ENCODE measurements at regions not wholly inside any gene's neighbourhood (a gene's known extent, or its start where the extent isn't known, plus 50 kb on each side); places are given as distances from the start of the nearest gene placed in this dataset.
"Not testable (repeated sequence)": the region's sequence is repeated elsewhere in the genome, so short reads cannot be mapped to it uniquely, and the experiment has no call there.

DNA sequence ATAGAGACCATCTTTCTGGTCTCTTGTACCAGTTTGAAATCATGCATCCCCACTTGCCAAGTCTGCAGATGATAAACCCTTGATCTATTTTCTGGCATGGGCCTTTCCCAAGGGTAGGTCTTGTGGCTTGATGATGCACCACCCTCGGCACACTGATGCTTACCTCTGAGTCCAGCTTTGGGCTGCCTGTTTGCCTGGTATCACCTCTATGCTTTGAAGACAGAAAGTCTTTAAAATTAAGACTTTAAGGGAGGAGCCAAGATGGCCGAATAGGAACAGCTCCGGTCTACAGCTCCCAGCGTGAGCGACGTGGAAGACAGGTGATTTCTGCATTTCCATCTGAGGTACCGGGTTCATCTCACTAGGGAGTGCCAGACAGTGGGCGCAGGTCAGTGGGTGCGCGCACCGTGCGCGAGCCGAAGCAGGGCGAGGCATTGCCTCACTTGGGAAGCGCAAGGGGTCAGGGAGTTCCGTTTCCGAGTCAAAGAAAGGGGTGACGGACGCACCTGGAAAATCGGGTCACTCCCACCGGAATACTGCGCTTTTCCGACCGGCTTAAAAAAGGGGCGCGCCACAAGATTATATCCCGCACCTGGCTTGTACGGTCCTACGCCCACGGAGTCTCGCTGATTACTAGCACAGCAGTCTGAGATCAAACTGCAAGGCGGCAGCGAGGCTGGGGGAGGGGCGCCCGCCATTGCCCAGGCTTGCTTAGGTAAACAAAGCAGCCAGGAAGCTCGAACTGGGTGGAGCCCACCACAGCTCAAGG lies 202.4 kb upstream of the MCHR2 start:
- H3K79me1 ChIP-seq (ENCODE audit: low read depth, low read length); H3K14ac ChIP-seq (ENCODE audit: low read length); H3K4ac ChIP-seq (ENCODE audit: low read length); H3K36me3 ChIP-seq (replicated peaks in 1 of 2; ENCODE audit: control insufficient read depth in 2 of 2, insufficient read depth in 2 of 2, low read length in 2 of 2); H3K9me3 ChIP-seq (replicated peaks in 1 of 2; ENCODE audit: control insufficient read depth in 2 of 2, insufficient read depth in 1 of 2, low read depth in 1 of 2, low read length in 2 of 2); H3K27me3 ChIP-seq (ENCODE audit: control insufficient read depth in 3 of 3, insufficient read depth in 3 of 3, low read depth in 1 of 3, low read length in 3 of 3); H3K4me3 ChIP-seq (ENCODE audit: low read length in 2 of 2); H3K27ac ChIP-seq (replicated peaks; ENCODE audit: low read length); H2BK5ac ChIP-seq (ENCODE audit: low read length); H4K8ac ChIP-seq (ENCODE audit: low read depth, low read length); H2BK12ac ChIP-seq (ENCODE audit: low read length); H3K23ac ChIP-seq (ENCODE audit: low read depth, low read length, poor library complexity); H3K18ac ChIP-seq (ENCODE audit: low read length); H3K9ac ChIP-seq (ENCODE audit: low read depth, low read length, poor library complexity); H2BK15ac ChIP-seq (ENCODE audit: low read length); H2AK5ac ChIP-seq (ENCODE audit: low read depth, low read length); H4K91ac ChIP-seq (ENCODE audit: low read depth, low read length, poor library complexity); H3K4me1 ChIP-seq (ENCODE audit: control insufficient read depth in 2 of 2, insufficient read depth in 1 of 2, low read depth in 1 of 2, low read length in 2 of 2); H2AFZ ChIP-seq (ENCODE audit: low read length); H3K4me2 ChIP-seq (ENCODE audit: insufficient read depth, low read length, poor library complexity, severe bottlenecking); H2BK120ac ChIP-seq (ENCODE audit: low read depth, low read length); DNase-seq (ENCODE audit: low spot score): not testable (repeated sequence)
- WGBS, 2 donors (ENCODE audit: extremely low coverage in 2 of 2, insufficient read length in 2 of 2, insufficient replicate concordance in 1 of 2): no CpG with 5 or more reads among the region's 37 CpGs

DNA sequence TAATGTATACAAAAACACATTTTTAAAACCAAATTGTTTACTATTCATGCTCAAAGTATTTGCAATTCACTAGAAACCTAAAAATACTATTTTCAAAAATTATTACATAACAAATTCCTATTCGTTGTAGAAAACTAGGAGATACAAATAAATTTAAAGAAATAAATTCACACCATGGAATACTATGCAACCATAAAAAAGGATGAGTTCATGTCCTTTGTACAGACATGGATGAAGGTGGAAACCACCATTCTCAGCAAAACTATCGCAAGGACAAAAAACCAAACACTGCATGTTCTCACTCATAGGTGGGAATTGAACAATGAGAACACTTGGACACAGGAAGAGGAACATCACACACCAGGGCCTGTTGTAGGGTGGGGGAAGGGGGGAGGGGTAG lies 201.2 kb upstream of the MCHR2 start:
- not testable (repeated sequence) for H3K4me3 ChIP-seq (ENCODE audit: low read length in 2 of 2); H3K27me3 ChIP-seq (ENCODE audit: control insufficient read depth in 3 of 3, insufficient read depth in 3 of 3, low read depth in 1 of 3, low read length in 3 of 3); H2BK120ac ChIP-seq (ENCODE audit: low read depth, low read length); H2AFZ ChIP-seq (ENCODE audit: low read length); H3K9me3 ChIP-seq (replicated peaks in 1 of 2; ENCODE audit: control insufficient read depth in 2 of 2, insufficient read depth in 1 of 2, low read depth in 1 of 2, low read length in 2 of 2); H3K79me1 ChIP-seq (ENCODE audit: low read depth, low read length); H3K36me3 ChIP-seq (replicated peaks in 1 of 2; ENCODE audit: control insufficient read depth in 2 of 2, insufficient read depth in 2 of 2, low read length in 2 of 2); H3K18ac ChIP-seq (ENCODE audit: low read length); H3K4me1 ChIP-seq (ENCODE audit: control insufficient read depth in 2 of 2, insufficient read depth in 1 of 2, low read depth in 1 of 2, low read length in 2 of 2); H3K4me2 ChIP-seq (ENCODE audit: insufficient read depth, low read length, poor library complexity, severe bottlenecking); H3K27ac ChIP-seq (replicated peaks; ENCODE audit: low read length); H3K23ac ChIP-seq (ENCODE audit: low read depth, low read length, poor library complexity); DNase-seq (ENCODE audit: low spot score); H2BK5ac ChIP-seq (ENCODE audit: low read length); H4K91ac ChIP-seq (ENCODE audit: low read depth, low read length, poor library complexity); H2BK15ac ChIP-seq (ENCODE audit: low read length); H3K14ac ChIP-seq (ENCODE audit: low read length); H4K8ac ChIP-seq (ENCODE audit: low read depth, low read length); H2BK12ac ChIP-seq (ENCODE audit: low read length); H3K9ac ChIP-seq (ENCODE audit: low read depth, low read length, poor library complexity); H2AK5ac ChIP-seq (ENCODE audit: low read depth, low read length); H3K4ac ChIP-seq (ENCODE audit: low read length)
- 100% methylated on average over 1 of the region's 2 CpGs; no CpG with 5 or more reads in 1 of the 2 donors for WGBS, 2 donors (ENCODE audit: extremely low coverage in 2 of 2, insufficient read length in 2 of 2, insufficient replicate concordance in 1 of 2)

DNA sequence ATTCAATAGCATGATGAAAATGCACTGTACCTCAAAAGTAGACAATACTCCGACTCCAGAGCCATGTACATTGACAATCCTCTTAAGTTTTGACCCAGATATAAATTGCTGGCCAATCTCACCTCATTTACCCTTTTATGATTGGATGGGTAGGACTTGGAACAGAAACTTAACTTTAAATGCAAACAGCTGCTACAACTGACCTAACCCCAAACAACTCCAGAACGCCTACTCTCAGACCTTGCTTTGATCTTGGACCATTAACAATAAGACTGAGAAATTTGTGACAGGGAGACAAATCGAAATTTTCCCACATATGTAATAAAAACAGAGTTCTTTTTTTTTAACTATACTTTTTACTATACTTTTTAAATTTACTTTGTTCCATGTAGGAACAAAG lies 200.5 kb upstream of the MCHR2 start:
- Histone ChIP-seq H2BK5ac (ENCODE audit: low read length) (no peak overlapping the region), H2AK5ac (ENCODE audit: low read depth, low read length) (no peak overlapping the region), H3K36me3 (replicated peaks in 1 of 2; ENCODE audit: control insufficient read depth in 2 of 2, insufficient read depth in 2 of 2, low read length in 2 of 2) (no peaks in the 10 kb centered on the region), H3K9me3 (replicated peaks in 1 of 2; ENCODE audit: control insufficient read depth in 2 of 2, insufficient read depth in 1 of 2, low read depth in 1 of 2, low read length in 2 of 2) (no peaks in the 10 kb centered on the region), H3K27ac (replicated peaks; ENCODE audit: low read length) (no peak overlapping the region), H3K4me1 (ENCODE audit: control insufficient read depth in 2 of 2, insufficient read depth in 1 of 2, low read depth in 1 of 2, low read length in 2 of 2) (no peaks in the 10 kb centered on the region), H3K9ac (ENCODE audit: low read depth, low read length, poor library complexity) (no peak overlapping the region), H3K27me3 (ENCODE audit: control insufficient read depth in 3 of 3, insufficient read depth in 3 of 3, low read depth in 1 of 3, low read length in 3 of 3) (no peaks in the 10 kb centered on the region), H2BK120ac (ENCODE audit: low read depth, low read length) (no peak overlapping the region), H4K8ac (ENCODE audit: low read depth, low read length) (no peak overlapping the region), H3K23ac (ENCODE audit: low read depth, low read length, poor library complexity) (no peak overlapping the region), H3K4me2 (ENCODE audit: insufficient read depth, low read length, poor library complexity, severe bottlenecking) (no peak overlapping the region), H3K4me3 (ENCODE audit: low read length in 2 of 2) (no peak overlapping the region), H3K18ac (ENCODE audit: low read length) (no peak overlapping the region), H2BK15ac (ENCODE audit: low read length) (no peak overlapping the region), H3K14ac (ENCODE audit: low read length) (no peak overlapping the region), H3K4ac (ENCODE audit: low read length) (no peak overlapping the region), H4K91ac (ENCODE audit: low read depth, low read length, poor library complexity) (no peak overlapping the region), H3K79me1 (ENCODE audit: low read depth, low read length) (no peaks in the 10 kb centered on the region), H2AFZ (ENCODE audit: low read length) (no peak overlapping the region), H2BK12ac (ENCODE audit: low read length) (no peak overlapping the region)
- DNase-seq (ENCODE audit: low spot score): no peak
- WGBS, 2 donors (ENCODE audit: extremely low coverage in 2 of 2, insufficient read length in 2 of 2, insufficient replicate concordance in 1 of 2): no CpG with 5 or more reads among the region's 3 CpGs

DNA sequence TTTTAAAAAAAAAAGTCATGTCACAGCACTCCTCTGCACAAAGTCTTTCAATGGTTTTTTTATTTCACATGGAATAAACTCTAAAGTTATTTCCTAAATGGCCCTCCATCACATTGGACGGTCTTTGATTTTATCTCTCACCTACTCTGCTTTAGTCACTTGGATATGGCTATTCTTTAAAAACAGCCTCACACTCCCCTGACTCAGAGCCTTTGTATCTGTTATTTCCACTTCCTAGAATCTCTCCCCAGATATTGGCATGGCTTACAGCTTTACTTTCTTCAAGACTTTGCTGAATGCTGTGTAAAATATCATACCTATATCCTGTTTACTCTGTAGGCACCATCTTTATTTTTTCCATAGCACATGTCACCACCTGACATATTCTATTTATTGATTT lies 194.7 kb upstream of the MCHR2 start:
- H2BK12ac ChIP-seq (ENCODE audit: low read length): no peak overlapping the region
- no peak overlapping the region for H4K91ac ChIP-seq (ENCODE audit: low read depth, low read length, poor library complexity)
- H3K9ac ChIP-seq (ENCODE audit: low read depth, low read length, poor library complexity): no peak overlapping the region
- no peak overlapping the region for H4K8ac ChIP-seq (ENCODE audit: low read depth, low read length)
- no peak overlapping the region for H3K27ac ChIP-seq (replicated peaks; ENCODE audit: low read length)
- H3K27me3 ChIP-seq (ENCODE audit: control insufficient read depth in 3 of 3, insufficient read depth in 3 of 3, low read depth in 1 of 3, low read length in 3 of 3): no peaks in the 10 kb centered on the region
- H3K4me1 ChIP-seq (ENCODE audit: control insufficient read depth in 2 of 2, insufficient read depth in 1 of 2, low read depth in 1 of 2, low read length in 2 of 2): peaks cover 0 to 4% of the 10 kb centered on the region in 2 donors
- no peak overlapping the region for H2BK5ac ChIP-seq (ENCODE audit: low read length)
- H3K4me3 ChIP-seq (ENCODE audit: low read length in 2 of 2): no peak overlapping the region
- H3K18ac ChIP-seq (ENCODE audit: low read length): no peak overlapping the region
- H2AFZ ChIP-seq (ENCODE audit: low read length): no peak overlapping the region
- no peak overlapping the region for H2BK15ac ChIP-seq (ENCODE audit: low read length)
- no CpG with 5 or more reads among the region's 1 CpG for WGBS, 2 donors (ENCODE audit: extremely low coverage in 2 of 2, insufficient read length in 2 of 2, insufficient replicate concordance in 1 of 2)
- no peaks in the 10 kb centered on the region for H3K36me3 ChIP-seq (replicated peaks in 1 of 2; ENCODE audit: control insufficient read depth in 2 of 2, insufficient read depth in 2 of 2, low read length in 2 of 2)
- no peak for DNase-seq (ENCODE audit: low spot score)
- no peak overlapping the region for H2BK120ac ChIP-seq (ENCODE audit: low read depth, low read length)
- H3K9me3 ChIP-seq (replicated peaks in 1 of 2; ENCODE audit: control insufficient read depth in 2 of 2, insufficient read depth in 1 of 2, low read depth in 1 of 2, low read length in 2 of 2): no peaks in the 10 kb centered on the region
- H3K14ac ChIP-seq (ENCODE audit: low read length): no peak overlapping the region
- H3K4ac ChIP-seq (ENCODE audit: low read length): no peak overlapping the region
- H3K4me2 ChIP-seq (ENCODE audit: insufficient read depth, low read length, poor library complexity, severe bottlenecking): no peak overlapping the region
- no peak overlapping the region for H3K23ac ChIP-seq (ENCODE audit: low read depth, low read length, poor library complexity)
- no peak overlapping the region for H2AK5ac ChIP-seq (ENCODE audit: low read depth, low read length)
- H3K79me1 ChIP-seq (ENCODE audit: low read depth, low read length): no peaks in the 10 kb centered on the region

All from neuronal stem cell (in vitro differentiated cells).